ENCODE measurements at regions not wholly inside any gene's neighbourhood (a gene's known extent, or its start where the extent isn't known, plus 50 kb on each side); places are given as distances from the start of the nearest gene placed in this dataset.
"Not testable (repeated sequence)": the region's sequence is repeated elsewhere in the genome, so short reads cannot be mapped to it uniquely, and the experiment has no call there.

DNA sequence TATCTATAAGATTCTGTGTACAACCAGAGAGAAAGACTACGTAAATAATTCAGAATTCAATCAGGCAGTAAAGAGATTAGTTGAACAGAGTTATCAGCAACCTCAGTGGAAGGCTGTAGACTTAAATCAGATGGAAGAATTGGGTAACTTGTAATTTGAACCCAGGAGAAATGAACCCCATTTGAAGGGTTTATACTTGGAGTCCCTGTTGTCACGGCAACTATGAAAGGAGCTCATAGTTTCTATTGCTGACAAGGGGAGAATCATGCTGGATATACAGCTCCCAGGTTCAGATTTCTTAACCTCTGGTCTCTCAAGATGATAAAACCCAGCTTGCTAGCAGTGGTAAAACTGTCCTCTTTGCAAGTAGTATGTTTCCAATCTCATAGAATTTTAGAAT lies 54.4 kb upstream of the BMP4 start:
- no peaks in the 10 kb centered on the region for H3K27me3 Mint-ChIP-seq
- no peaks in the 10 kb centered on the region for H3K36me3 Mint-ChIP-seq
- H3K4me1 Mint-ChIP-seq = no peaks in the 10 kb centered on the region
- H3K4me3 Mint-ChIP-seq = no peak overlapping the region
- no peak for DNase-seq
- CTCF ChIA-PET = interaction anchor here (1.2 kb wide), 1 partner anchor 337 kb away, joined by 3 read pairs; no protein-coding TSS in a partner anchor
- peaks cover 4% of the 10 kb centered on the region for H3K9me3 Mint-ChIP-seq
- no peak overlapping the region for H3K27ac Mint-ChIP-seq

DNA sequence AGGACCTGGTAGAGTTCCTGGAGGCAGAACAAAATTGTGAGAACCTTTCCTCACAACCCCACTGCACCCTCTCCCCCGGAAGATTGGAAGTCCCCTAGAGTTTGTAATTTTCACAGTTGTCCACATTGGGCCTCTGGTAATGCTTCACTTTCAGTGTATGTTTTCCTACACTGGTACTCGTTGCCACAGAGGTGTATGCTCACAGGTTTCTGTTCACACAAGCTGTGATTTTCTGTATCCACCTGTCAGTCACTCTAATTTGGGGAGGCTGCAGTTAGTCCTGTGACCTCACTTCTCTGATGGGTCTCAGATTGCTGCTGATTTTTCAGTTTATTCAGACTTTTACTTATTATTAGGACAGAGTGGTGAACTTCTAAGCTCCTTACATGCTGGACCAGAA lies 66.4 kb upstream of the BMP4 start:
- Mint-ChIP-seq H3K4me1 (no peaks in the 10 kb centered on the region), H3K36me3 (no peaks in the 10 kb centered on the region)
- DNase-seq = no peak

DNA sequence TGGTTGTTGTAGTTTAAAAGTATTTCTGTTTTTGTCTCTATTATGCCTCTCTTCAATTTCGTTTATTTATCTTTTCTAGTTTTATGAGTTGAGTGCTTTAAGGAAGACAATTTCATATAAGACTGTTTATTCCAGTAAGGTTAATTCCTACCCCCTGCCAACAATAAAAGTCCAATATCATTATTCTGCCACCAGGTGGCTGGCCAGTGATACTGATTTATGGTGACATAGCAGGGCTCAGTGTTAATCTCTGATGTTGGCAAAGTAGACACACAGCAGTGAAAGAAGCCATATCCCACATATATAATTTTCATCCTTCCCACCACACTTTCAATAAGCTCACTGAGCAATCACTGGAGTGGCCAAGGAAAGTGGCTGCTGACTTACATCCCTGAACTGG lies 69.0 kb upstream of the BMP4 start:
- no peak overlapping the region for H3K4me3 Mint-ChIP-seq
- CTCF ChIA-PET = no interaction called here
- H3K4me1 Mint-ChIP-seq = no peaks in the 10 kb centered on the region
- no peaks in the 10 kb centered on the region for H3K27me3 Mint-ChIP-seq
- H3K36me3 Mint-ChIP-seq = no peaks in the 10 kb centered on the region
- DNase-seq = no peak
- no peak overlapping the region for H3K27ac Mint-ChIP-seq
- peaks cover 3% of the 10 kb centered on the region for H3K9me3 Mint-ChIP-seq

More for the DNA sequence above, 66.4 kb upstream of the BMP4 start:
- peaks cover 3% of the 10 kb centered on the region for H3K9me3 Mint-ChIP-seq
- no peaks in the 10 kb centered on the region for H3K27me3 Mint-ChIP-seq
- H3K27ac Mint-ChIP-seq = no peak overlapping the region
- no peak overlapping the region for H3K4me3 Mint-ChIP-seq
- CTCF ChIA-PET = no interaction called here

DNA sequence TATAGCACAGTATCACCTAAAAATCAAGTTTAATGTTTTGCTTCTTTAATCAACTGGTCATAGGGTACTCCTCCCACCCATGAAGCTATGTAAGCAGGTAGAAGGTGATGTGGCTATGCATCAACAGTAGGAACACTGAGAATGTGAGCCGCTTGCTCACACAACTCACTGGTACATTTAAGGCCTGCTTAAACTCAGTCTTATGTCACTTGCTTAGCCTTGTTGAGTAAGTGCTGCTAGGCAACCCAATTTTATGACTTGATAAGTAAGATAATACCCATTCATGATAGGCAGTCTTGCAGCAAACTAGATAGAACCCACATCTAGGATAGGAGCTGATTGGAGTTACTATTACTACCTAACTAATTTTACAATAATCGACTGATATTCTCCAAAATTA lies 70.0 kb upstream of the BMP4 start:
- no peaks in the 10 kb centered on the region for H3K4me1 Mint-ChIP-seq
- peaks cover 3% of the 10 kb centered on the region for H3K9me3 Mint-ChIP-seq
- no peak overlapping the region for H3K27ac Mint-ChIP-seq
- H3K4me3 Mint-ChIP-seq = no peak overlapping the region
- CTCF ChIA-PET = no interaction called here
- H3K27me3 Mint-ChIP-seq = no peaks in the 10 kb centered on the region
- DNase-seq = no peak
- H3K36me3 Mint-ChIP-seq = no peaks in the 10 kb centered on the region

DNA sequence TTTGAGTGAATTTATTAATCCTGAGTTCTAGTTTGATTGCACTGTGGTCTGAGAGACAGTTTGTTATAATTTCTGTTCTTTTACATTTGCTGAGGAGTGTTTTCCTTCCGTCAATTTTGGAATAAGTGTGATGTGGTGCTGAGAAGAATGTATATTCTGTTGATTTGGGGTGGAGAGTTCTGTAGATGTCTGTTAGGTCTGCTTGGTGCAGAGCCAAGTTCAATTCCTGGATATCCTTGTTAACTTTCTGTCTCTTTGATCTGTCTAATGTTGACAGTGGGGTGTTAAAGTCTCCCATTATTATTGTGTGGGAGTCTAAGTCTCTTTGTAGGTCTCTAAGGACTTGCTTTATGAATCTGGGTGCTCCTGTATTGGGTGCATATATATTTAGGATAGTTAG lies 74.4 kb upstream of the BMP4 start:
- DNase-seq, H3K4me3 Mint-ChIP-seq, H3K27ac Mint-ChIP-seq, H3K4me1 Mint-ChIP-seq, CTCF ChIA-PET, H3K36me3 Mint-ChIP-seq, H3K27me3 Mint-ChIP-seq: not testable (repeated sequence)
- peaks cover 11% of the 10 kb centered on the region for H3K9me3 Mint-ChIP-seq

DNA sequence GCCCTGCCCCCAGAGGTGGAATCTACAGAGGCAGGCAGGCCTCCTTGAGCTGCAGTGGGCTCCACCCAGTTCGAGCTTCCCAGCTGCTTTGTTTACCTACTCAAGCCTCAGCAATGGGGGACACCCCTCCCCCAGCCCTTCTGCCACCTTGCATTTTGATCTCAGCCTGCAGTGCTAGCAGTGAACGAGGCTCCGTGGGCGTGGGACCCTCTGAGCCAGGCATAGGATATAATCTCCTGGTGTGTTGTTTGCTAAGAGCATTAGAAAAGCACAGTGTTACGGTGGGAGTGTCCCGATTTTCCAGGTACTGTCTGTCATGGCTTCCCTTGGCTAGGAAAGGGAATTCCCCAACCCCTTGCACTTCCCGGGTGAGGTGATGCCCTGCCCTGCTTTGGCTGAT lies 76.7 kb upstream of the BMP4 start:
- H3K27ac Mint-ChIP-seq, H3K4me1 Mint-ChIP-seq, H3K27me3 Mint-ChIP-seq, H3K4me3 Mint-ChIP-seq, CTCF ChIA-PET, DNase-seq, H3K36me3 Mint-ChIP-seq: not testable (repeated sequence)
- H3K9me3 Mint-ChIP-seq = peaks cover 11% of the 10 kb centered on the region

DNA sequence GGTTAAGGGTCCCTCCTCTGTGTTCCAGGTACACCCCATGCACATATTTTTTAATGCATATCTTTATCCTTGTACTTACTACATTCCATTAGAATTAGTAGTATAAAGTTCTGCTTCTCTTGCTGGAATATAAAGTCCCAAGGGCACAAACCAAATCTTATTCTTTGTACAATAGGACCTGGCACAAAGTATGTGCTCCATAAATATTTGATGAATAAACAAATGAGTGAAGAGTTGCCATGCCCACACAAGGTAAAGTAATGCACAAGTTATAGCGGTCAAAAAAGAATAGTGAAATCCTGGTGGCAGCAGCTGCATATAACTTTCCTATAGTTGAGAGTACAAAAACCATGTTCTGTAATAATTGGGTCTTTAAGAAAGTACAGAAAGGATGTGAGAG lies 82.1 kb upstream of the BMP4 start:
- no peak for DNase-seq
- no peaks in the 10 kb centered on the region for H3K27me3 Mint-ChIP-seq
- H3K9me3 Mint-ChIP-seq = peaks cover 5% of the 10 kb centered on the region
- no peak overlapping the region for H3K27ac Mint-ChIP-seq
- no peaks in the 10 kb centered on the region for H3K4me1 Mint-ChIP-seq
- no peak overlapping the region for H3K4me3 Mint-ChIP-seq
- CTCF ChIA-PET = no interaction called here
- H3K36me3 Mint-ChIP-seq = no peaks in the 10 kb centered on the region

DNA sequence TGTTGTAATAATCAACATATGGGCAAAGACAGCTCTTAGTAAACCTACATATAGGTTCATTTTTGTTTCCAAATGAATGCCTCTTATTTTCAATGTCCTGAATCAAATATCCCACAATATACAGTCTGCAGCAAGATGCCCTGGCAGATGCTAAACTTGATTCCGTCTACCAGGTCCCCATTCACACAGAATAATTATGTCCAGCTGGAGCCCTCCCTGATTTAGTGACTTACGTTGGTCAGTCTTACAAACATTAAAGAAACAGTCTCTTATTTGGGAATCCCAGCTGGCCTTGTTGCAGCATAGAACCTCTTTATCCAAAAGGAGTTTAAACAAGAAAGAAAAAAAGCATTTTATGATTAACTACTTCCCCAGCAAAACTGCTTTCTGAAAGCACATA lies 82.7 kb upstream of the BMP4 start:
- H3K4me3 Mint-ChIP-seq = no peak overlapping the region
- H3K9me3 Mint-ChIP-seq = peaks cover 4% of the 10 kb centered on the region
- H3K27ac Mint-ChIP-seq = no peak overlapping the region
- no peak for DNase-seq
- CTCF ChIA-PET = no interaction called here
- no peaks in the 10 kb centered on the region for H3K36me3 Mint-ChIP-seq
- H3K27me3 Mint-ChIP-seq = no peaks in the 10 kb centered on the region
- no peaks in the 10 kb centered on the region for H3K4me1 Mint-ChIP-seq

DNA sequence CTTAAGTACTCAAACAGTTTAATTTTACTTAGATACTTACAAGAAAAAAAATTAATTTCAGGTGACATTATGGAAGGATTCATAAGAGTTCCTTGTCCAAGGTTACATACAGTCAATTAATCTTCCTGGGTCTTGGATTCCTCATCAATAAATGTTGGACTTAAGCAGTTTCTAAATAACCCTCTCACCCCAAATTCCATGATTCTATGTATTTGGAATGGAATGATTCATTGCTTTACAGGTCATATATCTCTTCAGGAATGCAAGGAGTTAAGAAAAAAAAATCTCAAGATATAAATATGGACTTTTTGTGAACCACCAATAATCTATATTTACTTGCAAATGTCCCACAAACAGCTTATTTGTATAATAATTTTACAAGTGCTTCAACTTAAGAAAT lies 84.2 kb upstream of the BMP4 start:
- CTCF ChIA-PET = no interaction called here

DNA sequence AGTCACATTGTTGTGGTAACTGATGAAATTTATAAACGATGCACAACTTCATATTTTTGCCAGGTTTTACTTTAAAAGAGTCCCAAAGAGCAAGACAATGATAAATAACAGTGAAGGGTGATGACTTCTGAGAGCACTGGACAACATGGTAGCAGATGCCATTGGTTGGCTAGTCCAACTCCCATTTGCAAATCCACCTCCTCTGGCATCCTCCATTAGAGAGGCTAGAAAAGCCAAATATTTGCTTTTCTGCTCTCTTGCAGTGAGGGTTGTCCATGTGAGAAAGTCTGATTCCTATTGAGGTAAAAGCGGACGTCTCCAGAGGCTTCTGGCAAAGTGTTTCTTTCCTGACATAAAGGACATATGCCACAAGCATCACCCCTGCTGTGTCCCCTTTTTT lies 89.6 kb upstream of the BMP4 start:
- Mint-ChIP-seq H3K27me3 (no peaks in the 10 kb centered on the region), H3K9me3 (no peaks in the 10 kb centered on the region), H3K36me3 (no peaks in the 10 kb centered on the region), H3K4me3 (no peak overlapping the region), H3K4me1 (no peaks in the 10 kb centered on the region), H3K27ac (no peak overlapping the region)
- no peak for DNase-seq
- CTCF ChIA-PET = no interaction called here

More for the DNA sequence above, 84.2 kb upstream of the BMP4 start:
- no peak overlapping the region for H3K4me3 Mint-ChIP-seq
- H3K9me3 Mint-ChIP-seq = no peaks in the 10 kb centered on the region
- no peaks in the 10 kb centered on the region for H3K36me3 Mint-ChIP-seq
- H3K27me3 Mint-ChIP-seq = no peaks in the 10 kb centered on the region
- no peaks in the 10 kb centered on the region for H3K4me1 Mint-ChIP-seq
- no peak overlapping the region for H3K27ac Mint-ChIP-seq
- DNase-seq = no peak

DNA sequence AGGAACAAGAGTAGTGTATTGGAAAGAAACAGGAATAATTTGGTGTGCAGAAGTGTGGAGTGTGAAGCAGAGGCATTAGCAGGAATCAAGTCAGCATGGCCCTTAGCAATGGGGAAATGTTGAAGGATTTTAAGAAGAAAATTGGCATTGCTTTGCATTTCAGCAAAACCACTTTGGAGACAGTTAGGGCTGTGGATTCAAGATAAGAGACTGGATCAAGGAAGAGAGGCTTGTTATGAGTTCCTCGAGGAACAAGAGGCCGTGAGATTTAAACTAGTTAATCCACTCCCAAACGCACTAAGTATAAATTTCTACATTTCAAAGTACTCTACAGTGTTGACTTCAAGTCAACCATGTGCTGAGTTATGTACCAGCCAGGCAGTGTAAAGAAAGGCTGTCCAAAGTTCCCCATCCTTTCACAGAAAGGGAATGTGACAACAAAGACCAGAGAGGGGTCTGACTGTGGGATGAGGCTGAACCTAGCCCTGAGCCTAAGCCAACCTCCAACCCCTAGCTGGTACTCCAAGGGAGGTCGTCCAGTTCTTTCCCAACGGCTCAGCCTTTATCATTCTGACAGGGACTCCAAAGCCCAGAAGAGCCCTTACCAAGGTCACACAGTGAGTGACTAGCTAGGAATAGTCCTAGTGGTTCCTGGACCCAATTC lies 91.2 kb upstream of the BMP4 start:
- CTCF ChIA-PET = no interaction called here
- no peak for DNase-seq
- H3K9me3 Mint-ChIP-seq = no peaks in the 10 kb centered on the region
- no peak overlapping the region for H3K4me3 Mint-ChIP-seq
- no peaks in the 10 kb centered on the region for H3K27me3 Mint-ChIP-seq
- H3K4me1 Mint-ChIP-seq = no peaks in the 10 kb centered on the region
- H3K36me3 Mint-ChIP-seq = no peaks in the 10 kb centered on the region
- no peak overlapping the region for H3K27ac Mint-ChIP-seq

DNA sequence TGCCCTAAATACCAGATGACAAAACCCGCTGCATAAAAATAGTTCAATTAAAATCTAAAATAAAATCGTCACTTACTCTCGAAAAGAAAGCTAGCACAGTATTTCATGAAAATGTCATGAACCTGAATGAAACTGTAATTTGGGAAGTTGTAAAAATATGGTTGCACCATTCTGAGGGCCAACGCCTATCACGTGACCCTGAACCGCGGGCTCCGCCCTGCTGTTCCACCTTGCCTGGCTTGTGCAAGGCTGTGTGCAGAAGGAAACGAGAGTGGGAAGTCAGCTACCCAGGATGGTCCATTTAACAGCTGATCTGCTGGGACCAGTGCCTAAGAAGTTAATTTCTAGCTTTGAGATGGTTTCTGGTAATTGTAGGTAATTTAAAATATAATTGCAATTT lies 91.7 kb upstream of the BMP4 start:
- Mint-ChIP-seq H3K27me3 (no peaks in the 10 kb centered on the region), H3K4me1 (no peaks in the 10 kb centered on the region), H3K4me3 (no peak overlapping the region), H3K36me3 (no peaks in the 10 kb centered on the region), H3K27ac (no peak overlapping the region), H3K9me3 (no peaks in the 10 kb centered on the region)
- CTCF ChIA-PET = no interaction called here
- DNase-seq = no peak

DNA sequence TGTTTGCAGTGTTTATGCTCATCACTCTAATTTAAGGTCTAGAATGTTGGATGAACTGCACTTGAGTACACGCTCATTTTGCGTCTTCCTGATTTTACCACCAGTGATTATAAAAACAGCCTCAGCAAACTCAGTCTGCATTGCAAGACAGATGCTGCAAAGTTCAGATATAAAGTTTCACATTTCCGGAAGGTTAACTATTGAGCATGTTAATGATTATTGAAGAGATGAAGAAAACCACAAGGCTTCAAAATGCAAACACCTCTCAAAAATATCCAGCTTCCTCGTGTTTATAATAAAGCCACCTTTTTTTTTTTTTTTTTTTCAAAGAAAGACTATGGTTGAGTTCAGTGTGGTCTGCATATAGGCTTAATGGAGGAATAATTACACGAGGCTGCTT lies 92.1 kb upstream of the BMP4 start:
- DNase-seq = no peak
- Mint-ChIP-seq H3K4me1 (no peaks in the 10 kb centered on the region), H3K36me3 (no peaks in the 10 kb centered on the region), H3K27ac (no peak overlapping the region), H3K4me3 (no peak overlapping the region), H3K27me3 (no peaks in the 10 kb centered on the region), H3K9me3 (no peaks in the 10 kb centered on the region)
- CTCF ChIA-PET = no interaction called here

DNA sequence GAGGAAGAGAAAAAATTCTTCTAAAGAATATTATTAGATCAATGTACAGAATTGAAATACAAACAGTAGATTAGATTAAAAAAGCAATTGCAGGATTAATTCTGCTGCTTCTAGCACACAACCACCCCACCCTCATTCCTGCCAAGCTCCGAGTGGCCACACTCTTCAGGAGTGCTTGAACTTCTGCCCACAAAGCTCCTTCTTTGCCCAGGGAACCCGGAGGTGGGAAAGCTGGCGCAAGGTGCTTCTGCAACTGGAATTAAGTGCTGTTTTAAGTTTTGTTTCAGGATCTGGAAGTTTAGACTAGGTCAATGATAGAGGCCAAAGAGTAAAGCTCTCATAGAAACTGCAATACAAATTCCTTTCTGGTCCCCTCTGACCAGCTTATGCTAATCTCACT lies 94.1 kb upstream of the BMP4 start:
- Mint-ChIP-seq H3K9me3 (no peaks in the 10 kb centered on the region), H3K27ac (no peak overlapping the region), H3K4me3 (no peak overlapping the region), H3K36me3 (no peaks in the 10 kb centered on the region), H3K4me1 (no peaks in the 10 kb centered on the region), H3K27me3 (no peaks in the 10 kb centered on the region)
- no peak for DNase-seq
- CTCF ChIA-PET = no interaction called here

DNA sequence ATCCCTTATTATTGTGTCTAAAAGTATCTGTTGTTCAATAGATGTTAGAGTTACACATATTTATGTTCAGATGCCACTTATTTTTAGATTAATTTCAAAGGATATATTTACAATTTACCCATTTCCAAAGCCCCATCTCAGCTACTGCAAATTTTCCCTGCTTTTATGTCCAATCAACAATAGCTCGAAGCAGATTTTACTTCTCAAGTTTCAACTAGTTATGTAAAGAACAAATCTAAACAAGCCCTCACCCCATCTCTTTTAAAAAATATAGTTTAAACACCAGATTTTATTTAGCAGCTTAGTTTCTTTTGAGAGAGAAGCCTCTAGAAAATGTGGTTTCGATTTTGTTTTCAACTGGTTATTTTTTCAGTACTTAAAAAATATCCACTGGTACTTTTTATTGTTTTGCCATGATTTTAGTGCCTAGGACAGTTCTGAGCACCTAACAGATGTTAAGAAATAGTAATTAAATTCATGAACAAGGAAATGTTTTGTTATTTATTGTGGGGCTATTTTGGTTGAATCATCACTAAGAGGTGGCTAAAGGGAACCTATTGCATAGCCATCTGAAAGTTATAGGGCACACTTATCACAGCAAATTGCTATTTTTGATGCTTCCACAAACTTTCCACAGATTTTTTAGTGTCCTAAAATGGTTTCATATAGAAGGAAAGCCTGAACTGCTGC lies 96.2 kb upstream of the BMP4 start:
- no peaks in the 10 kb centered on the region for H3K36me3 Mint-ChIP-seq
- CTCF ChIA-PET = no interaction called here
- H3K9me3 Mint-ChIP-seq = no peaks in the 10 kb centered on the region
- no peak overlapping the region for H3K4me3 Mint-ChIP-seq
- no peak for DNase-seq
- H3K27ac Mint-ChIP-seq = no peak overlapping the region
- H3K27me3 Mint-ChIP-seq = no peaks in the 10 kb centered on the region
- H3K4me1 Mint-ChIP-seq = no peaks in the 10 kb centered on the region

DNA sequence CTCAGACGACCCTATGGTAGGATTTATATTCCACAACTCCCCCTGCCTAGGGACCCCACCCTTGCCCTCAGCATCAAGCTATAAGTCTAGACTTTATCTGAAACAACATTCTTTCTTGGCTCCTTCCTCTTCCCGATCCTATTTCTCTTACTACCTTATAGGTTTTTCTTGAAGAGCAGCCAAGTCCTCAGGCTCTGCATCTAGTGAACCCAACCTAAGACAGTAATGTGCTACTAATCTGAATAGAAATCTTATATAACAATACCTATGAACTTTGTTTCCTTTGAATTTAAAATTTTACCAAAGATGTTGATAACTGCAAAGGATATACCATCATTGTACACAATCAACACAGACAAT lies 96.7 kb upstream of the BMP4 start:
- H3K36me3 Mint-ChIP-seq = no peaks in the 10 kb centered on the region
- H3K27me3 Mint-ChIP-seq = no peaks in the 10 kb centered on the region
- H3K4me3 Mint-ChIP-seq = no peak overlapping the region
- no peak for DNase-seq
- CTCF ChIA-PET = no interaction called here
- no peaks in the 10 kb centered on the region for H3K4me1 Mint-ChIP-seq
- no peak overlapping the region for H3K27ac Mint-ChIP-seq
- H3K9me3 Mint-ChIP-seq = no peaks in the 10 kb centered on the region

Data from activated naive CD4-positive, alpha-beta T cell treated with anti-CD3 and anti-CD28 coated beads, Interleukin-2, amount 10 ng/mL, durations not matched to agents 7 days and 5 days (primary cell).